MM.1S (cell line): ENCODE measurements at regions not wholly inside any gene's neighbourhood (a gene's known extent, or its start where the extent isn't known, plus 50 kb on each side); places are given as distances from the start of the nearest gene placed in this dataset.
"Not testable (repeated sequence)": the region's sequence is repeated elsewhere in the genome, so short reads cannot be mapped to it uniquely, and the experiment has no call there.

Experiments used
- EZH2 ChIP-seq: fragments of 300-600 bp; sonication (generic); optimal IDR thresholded peaks from 2 replicates; pipeline ENCODE3; 2017; ENCODE audit warnings: low read depth, mild to moderate bottlenecking, antibody characterized with exemption, low read length, mixed read lengths
- EZH2phosphoT487 ChIP-seq: fragments of 300-600 bp; sonication (generic); IDR thresholded peaks from 2 replicates; pipeline ENCODE4 v1.6.1; 2018; ENCODE audit warnings: antibody characterized with exemption, low read length
- TF ChIP-seq, protein P1 (sequence below): fragments of 300-600 bp; sonication (generic); IDR thresholded peaks from 2 replicates; pipeline ENCODE4 v1.5.1; 2016; ENCODE audit warnings: antibody characterized with exemption, low read length, mixed read lengths

DNA sequence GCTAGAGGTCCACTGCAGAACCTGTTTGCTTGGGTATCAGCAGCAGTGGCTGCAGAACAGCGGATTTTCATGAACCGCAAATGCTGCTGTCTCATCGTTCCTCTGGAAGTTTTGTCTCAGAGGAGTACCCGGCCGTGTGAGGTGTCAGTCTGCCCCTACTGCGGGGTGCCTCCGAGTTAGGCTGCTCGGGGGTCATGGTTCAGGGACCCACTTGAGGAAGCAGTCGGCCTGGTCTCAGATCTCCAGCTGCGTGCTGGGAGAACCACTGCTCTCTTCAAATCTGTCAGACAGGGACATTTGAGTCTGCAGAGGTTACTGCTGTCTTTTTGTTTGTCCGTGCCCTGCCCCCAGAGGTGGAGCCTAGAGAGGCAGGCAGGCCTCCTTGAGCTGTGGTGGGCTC, 109.5 kb upstream of the TMEM196 start:
- TF ChIP-seq, protein P1, sequence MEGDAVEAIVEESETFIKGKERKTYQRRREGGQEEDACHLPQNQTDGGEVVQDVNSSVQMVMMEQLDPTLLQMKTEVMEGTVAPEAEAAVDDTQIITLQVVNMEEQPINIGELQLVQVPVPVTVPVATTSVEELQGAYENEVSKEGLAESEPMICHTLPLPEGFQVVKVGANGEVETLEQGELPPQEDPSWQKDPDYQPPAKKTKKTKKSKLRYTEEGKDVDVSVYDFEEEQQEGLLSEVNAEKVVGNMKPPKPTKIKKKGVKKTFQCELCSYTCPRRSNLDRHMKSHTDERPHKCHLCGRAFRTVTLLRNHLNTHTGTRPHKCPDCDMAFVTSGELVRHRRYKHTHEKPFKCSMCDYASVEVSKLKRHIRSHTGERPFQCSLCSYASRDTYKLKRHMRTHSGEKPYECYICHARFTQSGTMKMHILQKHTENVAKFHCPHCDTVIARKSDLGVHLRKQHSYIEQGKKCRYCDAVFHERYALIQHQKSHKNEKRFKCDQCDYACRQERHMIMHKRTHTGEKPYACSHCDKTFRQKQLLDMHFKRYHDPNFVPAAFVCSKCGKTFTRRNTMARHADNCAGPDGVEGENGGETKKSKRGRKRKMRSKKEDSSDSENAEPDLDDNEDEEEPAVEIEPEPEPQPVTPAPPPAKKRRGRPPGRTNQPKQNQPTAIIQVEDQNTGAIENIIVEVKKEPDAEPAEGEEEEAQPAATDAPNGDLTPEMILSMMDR, result not testable (repeated sequence)
- TF ChIP-seq EZH2, EZH2phosphoT487: not testable (repeated sequence)
